A549 (cell line): ENCODE measurements at regions not wholly inside any gene's neighbourhood (a gene's known extent, or its start where the extent isn't known, plus 50 kb on each side); places are given as distances from the start of the nearest gene placed in this dataset.

ENCODE experiments used
- HEYL ChIP-seq: fragments of 250-450 bp; sonication (Bioruptor Pico); IDR thresholded peaks from 2 replicates; pipeline ENCODE4 v1.8.0; 2021; ENCODE audit warnings: mild to moderate bottlenecking, moderate library complexity
- TF ChIP-seq, protein P1 (sequence below): fragments of >200 bp; sonication (Bioruptor Twin); formaldehyde crosslinking; IDR thresholded peaks from 3 replicates; pipeline ENCODE4 v1.5.1; 2016
- TF ChIP-seq, protein P2 (sequence below): fragments of 200-600 bp; sonication (generic); IDR thresholded peaks from 2 replicates; pipeline ENCODE4 v1.6.1; 2016; ENCODE audit warnings: antibody characterized with exemption, mild to moderate bottlenecking, moderate library complexity

DNA sequence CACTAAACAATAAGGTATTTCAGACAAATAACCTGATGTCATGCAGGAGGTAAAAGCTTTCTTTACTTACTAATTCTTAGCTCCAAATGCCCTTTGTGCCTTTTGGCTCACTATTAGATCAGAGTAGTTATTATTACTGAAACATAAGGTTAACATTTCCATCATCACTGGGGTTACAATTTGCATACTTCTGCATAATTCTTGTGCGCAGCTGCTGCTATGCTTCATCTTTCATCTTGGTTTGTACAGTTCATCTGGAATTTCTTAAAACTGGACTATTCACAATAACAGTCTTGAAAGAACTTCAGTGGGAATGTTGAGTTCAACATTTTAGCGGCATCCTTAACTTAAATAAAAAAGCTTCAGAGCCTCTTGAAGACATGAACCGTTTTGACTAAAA, 383.2 kb upstream of the ADAMTS9 start:
- TF ChIP-seq, protein P1, sequence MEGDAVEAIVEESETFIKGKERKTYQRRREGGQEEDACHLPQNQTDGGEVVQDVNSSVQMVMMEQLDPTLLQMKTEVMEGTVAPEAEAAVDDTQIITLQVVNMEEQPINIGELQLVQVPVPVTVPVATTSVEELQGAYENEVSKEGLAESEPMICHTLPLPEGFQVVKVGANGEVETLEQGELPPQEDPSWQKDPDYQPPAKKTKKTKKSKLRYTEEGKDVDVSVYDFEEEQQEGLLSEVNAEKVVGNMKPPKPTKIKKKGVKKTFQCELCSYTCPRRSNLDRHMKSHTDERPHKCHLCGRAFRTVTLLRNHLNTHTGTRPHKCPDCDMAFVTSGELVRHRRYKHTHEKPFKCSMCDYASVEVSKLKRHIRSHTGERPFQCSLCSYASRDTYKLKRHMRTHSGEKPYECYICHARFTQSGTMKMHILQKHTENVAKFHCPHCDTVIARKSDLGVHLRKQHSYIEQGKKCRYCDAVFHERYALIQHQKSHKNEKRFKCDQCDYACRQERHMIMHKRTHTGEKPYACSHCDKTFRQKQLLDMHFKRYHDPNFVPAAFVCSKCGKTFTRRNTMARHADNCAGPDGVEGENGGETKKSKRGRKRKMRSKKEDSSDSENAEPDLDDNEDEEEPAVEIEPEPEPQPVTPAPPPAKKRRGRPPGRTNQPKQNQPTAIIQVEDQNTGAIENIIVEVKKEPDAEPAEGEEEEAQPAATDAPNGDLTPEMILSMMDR, result no peak
- TF ChIP-seq, protein P2, sequence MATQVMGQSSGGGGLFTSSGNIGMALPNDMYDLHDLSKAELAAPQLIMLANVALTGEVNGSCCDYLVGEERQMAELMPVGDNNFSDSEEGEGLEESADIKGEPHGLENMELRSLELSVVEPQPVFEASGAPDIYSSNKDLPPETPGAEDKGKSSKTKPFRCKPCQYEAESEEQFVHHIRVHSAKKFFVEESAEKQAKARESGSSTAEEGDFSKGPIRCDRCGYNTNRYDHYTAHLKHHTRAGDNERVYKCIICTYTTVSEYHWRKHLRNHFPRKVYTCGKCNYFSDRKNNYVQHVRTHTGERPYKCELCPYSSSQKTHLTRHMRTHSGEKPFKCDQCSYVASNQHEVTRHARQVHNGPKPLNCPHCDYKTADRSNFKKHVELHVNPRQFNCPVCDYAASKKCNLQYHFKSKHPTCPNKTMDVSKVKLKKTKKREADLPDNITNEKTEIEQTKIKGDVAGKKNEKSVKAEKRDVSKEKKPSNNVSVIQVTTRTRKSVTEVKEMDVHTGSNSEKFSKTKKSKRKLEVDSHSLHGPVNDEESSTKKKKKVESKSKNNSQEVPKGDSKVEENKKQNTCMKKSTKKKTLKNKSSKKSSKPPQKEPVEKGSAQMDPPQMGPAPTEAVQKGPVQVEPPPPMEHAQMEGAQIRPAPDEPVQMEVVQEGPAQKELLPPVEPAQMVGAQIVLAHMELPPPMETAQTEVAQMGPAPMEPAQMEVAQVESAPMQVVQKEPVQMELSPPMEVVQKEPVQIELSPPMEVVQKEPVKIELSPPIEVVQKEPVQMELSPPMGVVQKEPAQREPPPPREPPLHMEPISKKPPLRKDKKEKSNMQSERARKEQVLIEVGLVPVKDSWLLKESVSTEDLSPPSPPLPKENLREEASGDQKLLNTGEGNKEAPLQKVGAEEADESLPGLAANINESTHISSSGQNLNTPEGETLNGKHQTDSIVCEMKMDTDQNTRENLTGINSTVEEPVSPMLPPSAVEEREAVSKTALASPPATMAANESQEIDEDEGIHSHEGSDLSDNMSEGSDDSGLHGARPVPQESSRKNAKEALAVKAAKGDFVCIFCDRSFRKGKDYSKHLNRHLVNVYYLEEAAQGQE, result no peak
- no peak for TF ChIP-seq HEYL (CRISPR knock-in tag)
